Stimulated activated CD4-positive, alpha-beta T cell treated with anti-CD3 and anti-CD28 coated beads, TNF-alpha, amount 100 ng/mL, for 24 hours (primary cell): ENCODE measurements at regions not wholly inside any gene's neighbourhood (a gene's known extent, or its start where the extent isn't known, plus 50 kb on each side); places are given as distances from the start of the nearest gene placed in this dataset.
"Not testable (repeated sequence)": the region's sequence is repeated elsewhere in the genome, so short reads cannot be mapped to it uniquely, and the experiment has no call there.

Source experiments
- DNase-seq, 3 experiments: peaks; one replicate each; pipeline ENCODE4 v3.0.0-alpha.2; 2020; ENCODE audit warnings: low read depth in 3 of 3

GRCh38 chr12:131357185-131357747 lies 353.6 kb upstream of the SFSWAP start:
- DNase-seq: no peak

- DNase-seq: no peak
Measured at GRCh38 chr12:131357920-131358319, 353.0 kb upstream of the SFSWAP start.

- DNase-seq: no peak
Measured at GRCh38 chr12:131362291-131363211, 348.3 kb upstream of the SFSWAP start.

- no peak for DNase-seq
Measured at GRCh38 chr12:131363393-131363792, 347.5 kb upstream of the SFSWAP start.

GRCh38 chr12:131363841-131364495 lies 346.9 kb upstream of the SFSWAP start:
- no peak for DNase-seq

GRCh38 chr12:131364903-131365820 lies 345.7 kb upstream of the SFSWAP start:
- DNase-seq: no peak

GRCh38 chr12:131365821-131366260 lies 345.0 kb upstream of the SFSWAP start:
- no peak for DNase-seq

GRCh38 chr12:131366261-131366871 lies 344.5 kb upstream of the SFSWAP start:
- DNase-seq: no peak

GRCh38 chr12:131367067-131367982 lies 343.6 kb upstream of the SFSWAP start:
- not testable (repeated sequence) for DNase-seq

- DNase-seq: no peak
Measured at GRCh38 chr12:131367983-131368667, 342.8 kb upstream of the SFSWAP start.

- DNase-seq: no peak
Measured at GRCh38 chr12:131368668-131369071, 342.2 kb upstream of the SFSWAP start.

- no peak for DNase-seq
Measured at GRCh38 chr12:131369094-131369845, 341.6 kb upstream of the SFSWAP start.

GRCh38 chr12:131370321-131370720 lies 340.6 kb upstream of the SFSWAP start:
- DNase-seq: no peak

GRCh38 chr12:131370791-131371347 lies 340.0 kb upstream of the SFSWAP start:
- no peak for DNase-seq

GRCh38 chr12:131371401-131372170 lies 339.3 kb upstream of the SFSWAP start:
- DNase-seq: no peak

GRCh38 chr12:131372171-131372475 lies 338.8 kb upstream of the SFSWAP start:
- no peak for DNase-seq

- DNase-seq: no peak
Measured at GRCh38 chr12:131372706-131373195, 338.1 kb upstream of the SFSWAP start.
